Neural cell (in vitro differentiated cells): ENCODE measurements at regions not wholly inside any gene's neighbourhood (a gene's known extent, or its start where the extent isn't known, plus 50 kb on each side); places are given as distances from the start of the nearest gene placed in this dataset.

Source experiments
- EP300 ChIP-seq: fragments of 450-650 bp; conservative IDR thresholded peaks from 2 replicates; pipeline ENCODE4 v1.6.1; 2014; ENCODE audit warnings: antibody characterized with exemption, mild to moderate bottlenecking, moderate library complexity; ENCODE audit not compliant: poor library complexity, severe bottlenecking
- EZH2 ChIP-seq: fragments of 200-600, 300-800 bp; shearing (Covaris generic), sonication (generic); IDR thresholded peaks from 2 replicates; pipeline ENCODE4 v1.6.1; 2014; ENCODE audit warnings: antibody characterized with exemption, low read length, borderline replicate concordance, mild to moderate bottlenecking; ENCODE audit not compliant: insufficient read depth, poor library complexity, severe bottlenecking
- MXI1 ChIP-seq: fragments of 450-650 bp; conservative IDR thresholded peaks from 2 replicates; pipeline ENCODE4 v1.6.1; 2014; ENCODE audit warnings: antibody characterized with exemption, mild to moderate bottlenecking; ENCODE audit not compliant: poor library complexity, severe bottlenecking
- POLR2AphosphoS5 ChIP-seq: IDR thresholded peaks from 2 replicates; pipeline ENCODE4 v1.6.1; 2012
- SMC3 ChIP-seq: fragments of 450-650 bp; conservative IDR thresholded peaks from 2 replicates; pipeline ENCODE4 v1.6.1; 2014; ENCODE audit warnings: antibody characterized with exemption, mild to moderate bottlenecking, moderate library complexity; ENCODE audit not compliant: poor library complexity
- TAF1 ChIP-seq: IDR thresholded peaks from 2 replicates; pipeline ENCODE4 v1.6.1; 2012; ENCODE audit warnings: low read depth
- TF ChIP-seq, protein P1 (sequence below): fragments of 450-650 bp; IDR thresholded peaks from 2 replicates; pipeline ENCODE4 v1.5.1; 2014; ENCODE audit warnings: antibody characterized with exemption, mild to moderate bottlenecking, moderate library complexity; ENCODE audit not compliant: poor library complexity, severe bottlenecking

GRCh38 chr20:58116505-58116904 is 111.9 kb downstream of the ANKRD60 start:
- TF ChIP-seq, protein P1, sequence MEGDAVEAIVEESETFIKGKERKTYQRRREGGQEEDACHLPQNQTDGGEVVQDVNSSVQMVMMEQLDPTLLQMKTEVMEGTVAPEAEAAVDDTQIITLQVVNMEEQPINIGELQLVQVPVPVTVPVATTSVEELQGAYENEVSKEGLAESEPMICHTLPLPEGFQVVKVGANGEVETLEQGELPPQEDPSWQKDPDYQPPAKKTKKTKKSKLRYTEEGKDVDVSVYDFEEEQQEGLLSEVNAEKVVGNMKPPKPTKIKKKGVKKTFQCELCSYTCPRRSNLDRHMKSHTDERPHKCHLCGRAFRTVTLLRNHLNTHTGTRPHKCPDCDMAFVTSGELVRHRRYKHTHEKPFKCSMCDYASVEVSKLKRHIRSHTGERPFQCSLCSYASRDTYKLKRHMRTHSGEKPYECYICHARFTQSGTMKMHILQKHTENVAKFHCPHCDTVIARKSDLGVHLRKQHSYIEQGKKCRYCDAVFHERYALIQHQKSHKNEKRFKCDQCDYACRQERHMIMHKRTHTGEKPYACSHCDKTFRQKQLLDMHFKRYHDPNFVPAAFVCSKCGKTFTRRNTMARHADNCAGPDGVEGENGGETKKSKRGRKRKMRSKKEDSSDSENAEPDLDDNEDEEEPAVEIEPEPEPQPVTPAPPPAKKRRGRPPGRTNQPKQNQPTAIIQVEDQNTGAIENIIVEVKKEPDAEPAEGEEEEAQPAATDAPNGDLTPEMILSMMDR = no peak
- TF ChIP-seq EP300 (no peak), EZH2 (no peak), SMC3 (no peak), POLR2AphosphoS5 (no peak), MXI1 (no peak), TAF1 (no peak)
